Neuronal stem cell (in vitro differentiated cells): ENCODE measurements at regions not wholly inside any gene's neighbourhood (a gene's known extent, or its start where the extent isn't known, plus 50 kb on each side); places are given as distances from the start of the nearest gene placed in this dataset.

Source experiments
- DNase-seq: peaks from one replicate; pipeline ENCODE4 v3.0.0-alpha.2; 2013; ENCODE audit warnings: low spot score
- H2AFZ ChIP-seq: one replicate; pipeline ENCODE4 v1.6.1; 2013; ENCODE audit warnings: mild to moderate bottlenecking, low read length, inconsistent platforms
- H2AK5ac ChIP-seq: 2 replicates; pipeline ENCODE4 v1.6.1; 2013; ENCODE audit warnings: low read depth, mild to moderate bottlenecking, inconsistent platforms, low read length, moderate library complexity, mixed read lengths
- H2BK120ac ChIP-seq: 2 replicates; pipeline ENCODE4 v1.6.1; 2013; ENCODE audit warnings: low read depth, mild to moderate bottlenecking, inconsistent platforms, low read length, moderate library complexity, mixed read lengths
- H2BK12ac ChIP-seq: one replicate; pipeline ENCODE4 v1.6.1; 2013; ENCODE audit warnings: low read length, inconsistent platforms
- H2BK15ac ChIP-seq: 2 replicates; pipeline ENCODE4 v1.6.1; 2013; ENCODE audit warnings: mild to moderate bottlenecking, low read length, inconsistent platforms, mixed read lengths
- H2BK5ac ChIP-seq: one replicate; pipeline ENCODE4 v1.6.1; 2013; ENCODE audit warnings: inconsistent platforms, mild to moderate bottlenecking, low read length, moderate library complexity
- H3K14ac ChIP-seq: one replicate; pipeline ENCODE4 v1.6.1; 2013; ENCODE audit warnings: low read length, inconsistent platforms
- H3K18ac ChIP-seq: 2 replicates; pipeline ENCODE4 v1.6.1; 2013; ENCODE audit warnings: low read length, inconsistent platforms
- H3K23ac ChIP-seq: 2 replicates; pipeline ENCODE4 v1.6.1; 2013; ENCODE audit warnings: low read depth, mild to moderate bottlenecking, mixed read lengths, low read length, inconsistent platforms; ENCODE audit not compliant: poor library complexity
- H3K27ac ChIP-seq: replicated peaks from 3 replicates; pipeline ENCODE4 v1.5.1; 2013; ENCODE audit warnings: low read length, inconsistent platforms
- H3K27me3 ChIP-seq, 3 experiments: 2 replicates each; pipeline ENCODE4 v1.6.1; 2013; ENCODE audit warnings: low read length in 3 of 3, mild to moderate bottlenecking in 2 of 3, inconsistent platforms in 1 of 3, low read depth in 1 of 3, mixed read lengths in 1 of 3, moderate library complexity in 1 of 3; ENCODE audit not compliant: control insufficient read depth in 3 of 3, insufficient read depth in 3 of 3
- H3K36me3 ChIP-seq, 2 donors: replicated peaks in 1 of 2; 2 replicates each; pipeline ENCODE4 v1.6.1; 2013; ENCODE audit warnings: low read length in 2 of 2; ENCODE audit not compliant: control insufficient read depth in 2 of 2, insufficient read depth in 2 of 2
- H3K4ac ChIP-seq: 2 replicates; pipeline ENCODE4 v1.6.1; 2013; ENCODE audit warnings: inconsistent platforms, mild to moderate bottlenecking, low read length, moderate library complexity
- H3K4me1 ChIP-seq, 2 donors: 1 replicate in 1 of 2; 2 replicates in 1 of 2; pipeline ENCODE4 v1.6.1; 2013; ENCODE audit warnings: low read length in 2 of 2, low read depth in 1 of 2; ENCODE audit not compliant: control insufficient read depth in 2 of 2, insufficient read depth in 1 of 2
- H3K4me2 ChIP-seq: one replicate; pipeline ENCODE4 v1.6.1; 2013; ENCODE audit warnings: mild to moderate bottlenecking, low read length, inconsistent platforms; ENCODE audit not compliant: insufficient read depth, poor library complexity, severe bottlenecking
- H3K4me3 ChIP-seq, 2 donors: 2 replicates each; pipeline ENCODE4 v1.5.1; 2013; ENCODE audit warnings: low read length in 2 of 2, mild to moderate bottlenecking in 2 of 2, inconsistent platforms in 1 of 2, moderate library complexity in 1 of 2
- H3K79me1 ChIP-seq: one replicate; pipeline ENCODE4 v1.6.1; 2013; ENCODE audit warnings: low read depth, mild to moderate bottlenecking, inconsistent platforms, low read length, moderate library complexity
- H3K9ac ChIP-seq: one replicate; pipeline ENCODE4 v1.6.1; 2013; ENCODE audit warnings: mild to moderate bottlenecking, low read depth, low read length, inconsistent platforms; ENCODE audit not compliant: poor library complexity
- H3K9me3 ChIP-seq, 2 donors: replicated peaks in 1 of 2; 2 replicates each; pipeline versions ENCODE3 to v1.6.1; 2013; ENCODE audit warnings: low read length in 2 of 2, mild to moderate bottlenecking in 2 of 2, inconsistent platforms in 1 of 2, low read depth in 1 of 2, mixed read lengths in 1 of 2, moderate library complexity in 1 of 2; ENCODE audit not compliant: control insufficient read depth in 2 of 2, insufficient read depth in 1 of 2
- H4K8ac ChIP-seq: one replicate; pipeline ENCODE4 v1.6.1; 2013; ENCODE audit warnings: low read depth, mild to moderate bottlenecking, inconsistent platforms, low read length, moderate library complexity
- H4K91ac ChIP-seq: one replicate; pipeline ENCODE4 v1.6.1; 2013; ENCODE audit warnings: low read length, low read depth, mild to moderate bottlenecking, inconsistent platforms; ENCODE audit not compliant: poor library complexity
- WGBS, 2 donors: extraction: QIAGEN DNeasy Blood & Tissue Kit; methylation state at CpG; one replicate each; pipeline ENCODE4 v1.1.7; 2013; ENCODE audit warnings: missing lambda C conversion rate in 2 of 2, mixed read lengths in 1 of 2; ENCODE audit not compliant: insufficient read length in 2 of 2, insufficient replicate concordance in 1 of 2; ENCODE audit errors: extremely low coverage in 2 of 2; 5-methylcytosine and 5-hydroxymethylcytosine counted together

DNA sequence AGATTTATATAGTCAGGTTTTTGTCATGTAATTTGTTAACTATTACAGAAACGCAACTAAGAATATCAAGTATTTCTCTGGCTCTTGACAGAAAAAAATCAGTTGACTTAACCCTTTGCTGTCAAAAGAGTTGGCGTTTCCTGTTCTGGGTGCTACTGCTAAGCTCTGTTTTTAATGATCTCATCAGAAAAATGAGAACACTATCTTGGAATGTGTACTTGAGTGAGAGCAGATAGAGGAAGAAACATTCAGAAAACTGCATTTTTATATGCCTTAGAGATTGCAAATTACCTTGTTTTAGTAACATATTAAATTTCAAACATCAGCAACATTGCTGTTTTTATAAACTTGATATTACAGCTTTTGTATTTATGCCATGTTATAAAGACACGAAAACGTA lies 297.9 kb downstream of the RDH14 start:
- Histone ChIP-seq H2BK12ac (no peak overlapping the region), H3K36me3 (no peaks in the 10 kb centered on the region), H2BK5ac (no peak overlapping the region), H4K8ac (no peak overlapping the region), H3K4me1 (no peaks in the 10 kb centered on the region), H3K18ac (no peak overlapping the region), H3K4me2 (no peak overlapping the region), H3K14ac (no peak overlapping the region), H2BK15ac (no peak overlapping the region), H2BK120ac (no peak overlapping the region), H3K27me3 (no peaks in the 10 kb centered on the region), H3K9me3 (no peaks in the 10 kb centered on the region), H3K27ac (no peak overlapping the region), H3K4me3 (no peak overlapping the region), H2AK5ac (no peak overlapping the region), H3K4ac (no peak overlapping the region), H3K23ac (no peak overlapping the region), H3K79me1 (no peaks in the 10 kb centered on the region), H2AFZ (no peak overlapping the region), H4K91ac (no peak overlapping the region), H3K9ac (no peak overlapping the region)
- no peak for DNase-seq
- no CpG with 5 or more reads among the region's 4 CpGs for WGBS, 2 donors

DNA sequence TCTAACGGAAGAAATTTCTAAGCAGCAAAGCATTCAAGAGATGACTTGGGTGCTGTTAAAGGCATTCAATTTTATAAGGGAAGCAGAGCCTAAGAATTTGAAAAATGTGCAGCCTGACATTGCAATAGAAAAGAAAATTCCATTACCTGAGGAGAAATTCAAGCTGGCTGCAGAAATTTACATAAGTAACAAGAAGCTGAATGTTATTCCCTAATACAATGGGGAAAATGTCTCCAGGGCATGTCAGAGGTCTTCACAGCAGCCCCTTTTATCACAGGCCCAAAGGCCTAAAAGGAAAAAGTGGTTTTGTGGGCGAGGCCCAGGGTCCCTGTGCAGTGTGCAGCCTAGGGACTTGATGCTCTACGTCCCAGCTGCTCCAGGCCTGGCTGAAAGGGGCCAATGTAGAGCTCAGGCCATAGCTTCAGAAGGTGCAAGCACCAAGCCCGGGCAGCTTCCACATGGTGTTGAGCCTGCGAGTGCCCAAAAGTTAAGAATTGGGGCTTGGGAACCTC lies 306.7 kb downstream of the RDH14 start:
- no CpG with 5 or more reads among the region's 5 CpGs for WGBS, 2 donors
- no peak for DNase-seq

DNA sequence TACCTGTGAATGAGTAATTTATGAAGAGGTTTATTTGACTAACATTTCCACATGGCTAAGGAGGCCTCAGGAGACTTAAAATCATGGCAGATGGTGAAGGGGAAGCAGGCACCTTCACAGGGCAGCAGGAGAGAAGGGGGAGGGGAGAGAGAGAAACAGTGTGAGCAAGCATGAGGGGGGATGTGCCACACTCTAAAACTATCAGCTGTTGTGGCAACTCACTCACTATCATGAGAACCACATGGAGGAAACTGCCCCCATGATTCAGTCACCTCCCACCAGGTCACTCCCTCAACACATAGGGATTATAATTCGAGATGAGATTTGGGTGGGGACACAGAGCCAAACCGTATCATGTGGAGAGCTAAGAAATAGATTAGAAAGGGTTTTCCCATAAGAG lies 309.0 kb downstream of the RDH14 start:
- no peak overlapping the region for H3K4me3 ChIP-seq
- no CpG with 5 or more reads among the region's 2 CpGs for WGBS, 2 donors

More for the DNA sequence above, 306.7 kb downstream of the RDH14 start:
- Histone ChIP-seq H4K8ac (peak overlapping the region; percentile 52), H3K9ac (no peak overlapping the region), H2AFZ (no peak overlapping the region), H4K91ac (no peak overlapping the region), H3K4me3 (no peak overlapping the region), H3K23ac (no peak overlapping the region), H3K27me3 (no peaks in the 10 kb centered on the region), H3K36me3 (no peaks in the 10 kb centered on the region), H3K79me1 (no peaks in the 10 kb centered on the region), H3K4me1 (no peaks in the 10 kb centered on the region), H3K14ac (no peak overlapping the region), H3K27ac (no peak overlapping the region), H3K4ac (no peak overlapping the region), H3K9me3 (no peaks in the 10 kb centered on the region), H2BK15ac (no peak overlapping the region), H2BK12ac (no peak overlapping the region), H3K18ac (no peak overlapping the region), H3K4me2 (no peak overlapping the region), H2AK5ac (no peak overlapping the region), H2BK120ac (peak overlapping the region; percentile 16), H2BK5ac (no peak overlapping the region)

DNA sequence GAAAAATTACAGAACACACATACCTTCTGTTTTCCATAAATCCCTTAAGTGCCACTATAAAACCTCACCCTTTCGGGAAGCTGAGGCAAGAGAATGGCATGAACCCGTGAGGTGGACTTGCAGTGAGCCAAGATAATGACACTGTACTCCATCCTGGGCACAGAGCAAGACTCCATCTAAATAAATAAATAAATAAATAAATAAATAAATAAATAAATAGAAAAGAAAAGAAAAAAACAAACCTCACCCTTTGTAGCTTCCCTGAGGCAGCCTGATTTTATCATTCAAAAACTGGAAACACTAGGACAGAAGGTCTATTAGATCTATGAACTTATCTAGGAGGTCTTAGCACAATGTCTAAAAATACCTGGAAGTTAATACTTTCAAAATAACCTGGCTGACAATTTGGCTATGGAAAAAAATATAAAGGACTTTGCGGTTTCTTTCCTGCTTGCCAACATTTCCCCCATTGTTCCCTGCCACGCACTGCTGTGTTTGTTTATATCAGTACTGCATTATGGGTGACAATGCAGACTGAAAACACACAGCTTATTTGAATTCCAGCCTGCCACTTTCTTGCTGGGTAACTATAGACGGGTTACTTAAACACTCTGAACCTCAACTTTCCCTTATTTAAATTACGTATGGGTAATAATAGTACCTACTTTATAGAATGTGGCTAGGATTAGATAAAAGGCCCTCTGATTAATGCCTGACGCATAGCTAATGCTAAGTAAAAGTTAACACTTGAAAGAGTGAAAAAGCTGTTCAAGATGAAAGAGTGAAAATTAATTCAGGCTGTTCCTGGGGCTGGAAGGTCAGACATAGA lies 313.0 kb downstream of the RDH14 start:
- no peak overlapping the region for H3K23ac ChIP-seq
- no peaks in the 10 kb centered on the region for H3K9me3 ChIP-seq
- H3K4me3 ChIP-seq, result no peak overlapping the region
- H3K79me1 ChIP-seq, result no peaks in the 10 kb centered on the region
- H2BK12ac ChIP-seq, result no peak overlapping the region
- no peak overlapping the region for H3K18ac ChIP-seq
- H3K9ac ChIP-seq, result no peak overlapping the region
- no peak overlapping the region for H3K14ac ChIP-seq
- no peaks in the 10 kb centered on the region for H3K27me3 ChIP-seq
- H3K4me1 ChIP-seq, result peaks cover 0 to 2% of the 10 kb centered on the region in 2 donors
- H2BK120ac ChIP-seq, result no peak overlapping the region
- H2AK5ac ChIP-seq, result no peak overlapping the region
- H2BK15ac ChIP-seq, result no peak overlapping the region
- H2AFZ ChIP-seq, result no peak overlapping the region
- no peak overlapping the region for H4K8ac ChIP-seq
- H3K27ac ChIP-seq, result no peak overlapping the region
- no peak overlapping the region for H3K4me2 ChIP-seq
- H3K4ac ChIP-seq, result no peak overlapping the region
- no peaks in the 10 kb centered on the region for H3K36me3 ChIP-seq
- no CpG with 5 or more reads among the region's 7 CpGs for WGBS, 2 donors
- H2BK5ac ChIP-seq, result no peak overlapping the region
- H4K91ac ChIP-seq, result no peak overlapping the region
- DNase-seq, result no peak

More for the DNA sequence above, 309.0 kb downstream of the RDH14 start:
- H3K27me3 ChIP-seq, result no peaks in the 10 kb centered on the region
- H3K4ac ChIP-seq, result no peak overlapping the region
- no peaks in the 10 kb centered on the region for H3K4me1 ChIP-seq
- H4K91ac ChIP-seq, result no peak overlapping the region
- H3K9ac ChIP-seq, result no peak overlapping the region
- H3K79me1 ChIP-seq, result no peaks in the 10 kb centered on the region
- H3K27ac ChIP-seq, result no peak overlapping the region
- H3K4me2 ChIP-seq, result no peak overlapping the region
- no peak overlapping the region for H3K18ac ChIP-seq
- H2AK5ac ChIP-seq, result no peak overlapping the region
- no peak overlapping the region for H2BK15ac ChIP-seq
- no peaks in the 10 kb centered on the region for H3K36me3 ChIP-seq
- H4K8ac ChIP-seq, result no peak overlapping the region
- no peaks in the 10 kb centered on the region for H3K9me3 ChIP-seq
- no peak overlapping the region for H2BK5ac ChIP-seq
- H3K23ac ChIP-seq, result no peak overlapping the region
- no peak overlapping the region for H3K14ac ChIP-seq
- H2BK120ac ChIP-seq, result no peak overlapping the region
- H2BK12ac ChIP-seq, result no peak overlapping the region
- DNase-seq, result no peak
- no peak overlapping the region for H2AFZ ChIP-seq
